ENCODE measurements at regions not wholly inside any gene's neighbourhood (a gene's known extent, or its start where the extent isn't known, plus 50 kb on each side); places are given as distances from the start of the nearest gene placed in this dataset.

DNA sequence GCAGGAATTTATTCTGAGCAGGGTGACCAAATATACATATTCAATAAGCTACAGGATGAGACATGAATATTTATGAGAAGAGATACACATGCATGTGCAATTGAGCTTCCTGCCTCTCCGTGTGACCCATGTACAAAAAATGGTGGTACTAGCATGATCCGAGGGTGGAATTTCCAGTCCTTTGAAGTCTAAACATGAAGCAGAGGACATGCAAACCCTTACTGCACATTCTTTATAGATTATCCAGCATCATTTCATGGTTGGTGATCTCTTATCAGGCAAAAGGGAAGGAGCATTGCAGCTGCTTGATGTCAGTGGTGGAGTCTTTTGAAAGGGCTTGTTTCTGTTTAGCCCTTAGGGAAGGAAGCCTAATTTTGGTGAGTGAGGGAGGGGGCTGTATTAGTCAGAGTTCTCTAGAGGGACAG lies 448.6 kb downstream of the SETD4 start:
- H3K36me3 ChIP-seq (ENCODE audit: control insufficient read depth, low read length): no peaks in the 10 kb centered on the region
- H3K4me3 ChIP-seq (ENCODE audit: low read length): no peak overlapping the region
- H3K4me1 ChIP-seq (ENCODE audit: control insufficient read depth, low read length): peaks cover 5% of the 10 kb centered on the region
- H3K27me3 ChIP-seq (ENCODE audit: control insufficient read depth, low read length): peaks cover 4% of the 10 kb centered on the region
- no peak for TF ChIP-seq EZH2phosphoT487 (IDR thresholded peaks at IDR 0.05; ENCODE audit: borderline replicate concordance, low read length)
- TF ChIP-seq, protein P1, sequence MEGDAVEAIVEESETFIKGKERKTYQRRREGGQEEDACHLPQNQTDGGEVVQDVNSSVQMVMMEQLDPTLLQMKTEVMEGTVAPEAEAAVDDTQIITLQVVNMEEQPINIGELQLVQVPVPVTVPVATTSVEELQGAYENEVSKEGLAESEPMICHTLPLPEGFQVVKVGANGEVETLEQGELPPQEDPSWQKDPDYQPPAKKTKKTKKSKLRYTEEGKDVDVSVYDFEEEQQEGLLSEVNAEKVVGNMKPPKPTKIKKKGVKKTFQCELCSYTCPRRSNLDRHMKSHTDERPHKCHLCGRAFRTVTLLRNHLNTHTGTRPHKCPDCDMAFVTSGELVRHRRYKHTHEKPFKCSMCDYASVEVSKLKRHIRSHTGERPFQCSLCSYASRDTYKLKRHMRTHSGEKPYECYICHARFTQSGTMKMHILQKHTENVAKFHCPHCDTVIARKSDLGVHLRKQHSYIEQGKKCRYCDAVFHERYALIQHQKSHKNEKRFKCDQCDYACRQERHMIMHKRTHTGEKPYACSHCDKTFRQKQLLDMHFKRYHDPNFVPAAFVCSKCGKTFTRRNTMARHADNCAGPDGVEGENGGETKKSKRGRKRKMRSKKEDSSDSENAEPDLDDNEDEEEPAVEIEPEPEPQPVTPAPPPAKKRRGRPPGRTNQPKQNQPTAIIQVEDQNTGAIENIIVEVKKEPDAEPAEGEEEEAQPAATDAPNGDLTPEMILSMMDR (IDR thresholded peaks at IDR 0.05; ENCODE audit: low read depth, low read length, poor library complexity, severe bottlenecking): no peak
- no peaks in the 10 kb centered on the region for H3K79me2 ChIP-seq (ENCODE audit: control insufficient read depth, low read length)
- no peaks in the 10 kb centered on the region for H3F3A ChIP-seq (ENCODE audit: control insufficient read depth, insufficient read depth)
- no peaks in the 10 kb centered on the region for H3K9me2 ChIP-seq (replicated peaks; ENCODE audit: control insufficient read depth, low read length)
- H3K4me2 ChIP-seq (ENCODE audit: low read length): no peak overlapping the region
- no peaks in the 10 kb centered on the region for H3K9me3 ChIP-seq (ENCODE audit: control insufficient read depth, insufficient read depth, low read length)
- H3K27ac ChIP-seq (ENCODE audit: low read depth, low read length): no peak overlapping the region
- H4K20me1 ChIP-seq (ENCODE audit: control insufficient read depth, insufficient read depth, low read depth, low read length): no peaks in the 10 kb centered on the region

DNA sequence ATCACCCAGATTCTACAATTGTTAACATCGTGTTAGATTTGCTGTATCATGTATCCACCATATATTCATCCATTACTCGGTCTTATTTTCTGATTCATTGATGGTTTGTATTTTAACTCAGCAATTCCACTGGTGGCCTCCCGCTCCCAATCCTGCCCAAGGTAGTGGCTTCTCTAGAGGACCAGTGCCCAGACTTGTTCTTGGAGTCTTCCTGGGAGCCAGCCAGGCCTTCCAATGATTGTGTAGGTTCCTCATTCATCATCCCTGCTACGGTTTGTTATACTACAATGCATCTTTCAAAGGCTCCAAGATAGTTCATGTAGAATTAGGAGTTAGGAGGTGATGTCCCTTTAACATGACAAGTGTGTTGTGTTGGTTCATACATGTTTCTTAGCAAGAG lies 451.1 kb downstream of the SETD4 start:
- Histone ChIP-seq H3K36me3 (ENCODE audit: control insufficient read depth, low read length) (no peaks in the 10 kb centered on the region), H3K27me3 (ENCODE audit: control insufficient read depth, low read length) (peaks cover 12% of the 10 kb centered on the region), H3K4me3 (ENCODE audit: low read length) (no peak overlapping the region), H3K4me2 (ENCODE audit: low read length) (no peak overlapping the region), H3K27ac (ENCODE audit: low read depth, low read length) (no peak overlapping the region), H4K20me1 (ENCODE audit: control insufficient read depth, insufficient read depth, low read depth, low read length) (no peaks in the 10 kb centered on the region), H3K9me2 (replicated peaks; ENCODE audit: control insufficient read depth, low read length) (no peaks in the 10 kb centered on the region), H3K4me1 (ENCODE audit: control insufficient read depth, low read length) (no peaks in the 10 kb centered on the region), H3K9me3 (ENCODE audit: control insufficient read depth, insufficient read depth, low read length) (no peaks in the 10 kb centered on the region), H3K79me2 (ENCODE audit: control insufficient read depth, low read length) (no peaks in the 10 kb centered on the region), H3F3A (ENCODE audit: control insufficient read depth, insufficient read depth) (no peaks in the 10 kb centered on the region)
- TF ChIP-seq EZH2phosphoT487 (IDR thresholded peaks at IDR 0.05; ENCODE audit: borderline replicate concordance, low read length): no peak
- TF ChIP-seq, protein P1 (IDR thresholded peaks at IDR 0.05; ENCODE audit: low read depth, low read length, poor library complexity, severe bottlenecking): no peak

DNA sequence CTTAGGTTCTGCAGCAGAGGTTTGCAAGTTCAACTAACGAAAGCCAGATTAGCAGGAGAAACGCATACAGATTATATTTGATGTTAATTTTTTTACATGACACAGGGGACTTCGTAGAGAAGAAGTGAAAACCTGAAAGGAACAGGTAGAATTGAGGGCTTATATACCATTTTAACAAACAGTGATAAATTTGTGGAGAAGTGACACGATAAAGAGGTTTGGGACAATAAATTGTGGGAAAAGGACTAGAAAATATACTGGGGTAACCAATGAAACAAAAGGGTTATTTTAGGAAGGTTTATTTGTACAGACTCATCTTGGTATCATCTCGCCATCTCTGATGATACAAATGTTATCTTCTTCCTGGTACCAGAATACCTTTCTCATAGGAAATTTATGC lies 452.9 kb downstream of the SETD4 start:
- H3K4me2 ChIP-seq (ENCODE audit: low read length): no peak overlapping the region
- no peaks in the 10 kb centered on the region for H3K4me1 ChIP-seq (ENCODE audit: control insufficient read depth, low read length)
- no peak overlapping the region for H3K4me3 ChIP-seq (ENCODE audit: low read length)
- H3K36me3 ChIP-seq (ENCODE audit: control insufficient read depth, low read length): no peaks in the 10 kb centered on the region
- H3K9me2 ChIP-seq (replicated peaks; ENCODE audit: control insufficient read depth, low read length): no peaks in the 10 kb centered on the region
- H3K9me3 ChIP-seq (ENCODE audit: control insufficient read depth, insufficient read depth, low read length): no peaks in the 10 kb centered on the region
- no peaks in the 10 kb centered on the region for H3F3A ChIP-seq (ENCODE audit: control insufficient read depth, insufficient read depth)
- no peaks in the 10 kb centered on the region for H3K79me2 ChIP-seq (ENCODE audit: control insufficient read depth, low read length)
- H3K27me3 ChIP-seq (ENCODE audit: control insufficient read depth, low read length): peaks cover 12% of the 10 kb centered on the region
- no peak overlapping the region for H3K27ac ChIP-seq (ENCODE audit: low read depth, low read length)
- TF ChIP-seq EZH2phosphoT487 (IDR thresholded peaks at IDR 0.05; ENCODE audit: borderline replicate concordance, low read length): no peak
- TF ChIP-seq, protein P1 (IDR thresholded peaks at IDR 0.05; ENCODE audit: low read depth, low read length, poor library complexity, severe bottlenecking): no peak
- no peaks in the 10 kb centered on the region for H4K20me1 ChIP-seq (ENCODE audit: control insufficient read depth, insufficient read depth, low read depth, low read length)

DNA sequence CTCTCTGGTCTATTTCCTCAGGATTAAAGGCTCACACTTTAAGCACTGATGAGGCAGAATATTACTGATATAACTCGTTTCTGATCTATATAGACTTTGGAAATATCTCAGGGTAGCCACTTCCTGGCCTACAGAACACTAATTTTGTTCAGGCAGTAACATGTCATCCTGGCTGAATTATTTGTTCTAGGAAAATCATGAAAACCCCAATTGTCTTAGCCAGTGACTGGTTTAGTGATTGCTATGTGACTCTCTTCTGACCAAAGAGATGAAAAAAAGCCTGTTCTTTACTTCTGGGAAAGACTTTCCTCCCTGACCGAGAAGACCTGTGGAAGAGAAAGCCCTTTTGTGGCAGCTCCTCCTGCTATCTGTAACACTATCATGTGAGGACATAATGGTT lies 453.7 kb downstream of the SETD4 start:
- Histone ChIP-seq H3K9me3 (ENCODE audit: control insufficient read depth, insufficient read depth, low read length) (no peaks in the 10 kb centered on the region), H3K9me2 (replicated peaks; ENCODE audit: control insufficient read depth, low read length) (no peaks in the 10 kb centered on the region), H3K27ac (ENCODE audit: low read depth, low read length) (no peak overlapping the region), H3K4me1 (ENCODE audit: control insufficient read depth, low read length) (no peaks in the 10 kb centered on the region), H3K4me3 (ENCODE audit: low read length) (no peak overlapping the region), H3K36me3 (ENCODE audit: control insufficient read depth, low read length) (no peaks in the 10 kb centered on the region), H3F3A (ENCODE audit: control insufficient read depth, insufficient read depth) (no peaks in the 10 kb centered on the region), H4K20me1 (ENCODE audit: control insufficient read depth, insufficient read depth, low read depth, low read length) (no peaks in the 10 kb centered on the region), H3K79me2 (ENCODE audit: control insufficient read depth, low read length) (no peaks in the 10 kb centered on the region), H3K27me3 (ENCODE audit: control insufficient read depth, low read length) (peaks cover 14% of the 10 kb centered on the region), H3K4me2 (ENCODE audit: low read length) (no peak overlapping the region)
- TF ChIP-seq, protein P1 (IDR thresholded peaks at IDR 0.05; ENCODE audit: low read depth, low read length, poor library complexity, severe bottlenecking): no peak
- TF ChIP-seq EZH2phosphoT487 (IDR thresholded peaks at IDR 0.05; ENCODE audit: borderline replicate concordance, low read length): no peak

Measured in DOHH2 (cell line).